GM21360 (cell line): ENCODE measurements at regions not wholly inside any gene's neighbourhood (a gene's known extent, or its start where the extent isn't known, plus 50 kb on each side); places are given as distances from the start of the nearest gene placed in this dataset.
A peak's percentile ranks its signal among the peaks of the same experiment; 100 is the strongest.
"Not testable (repeated sequence)": the region's sequence is repeated elsewhere in the genome, so short reads cannot be mapped to it uniquely, and the experiment has no call there.

Experiments used
- ATAC-seq: cut with Tn5 transposase; IDR thresholded peaks from one replicate; pipeline ENCODE4 v1.9.1; 2021; ENCODE audit warnings: mild to moderate bottlenecking, moderate library complexity; ENCODE audit not compliant: unreplicated experiment

- no peak for ATAC-seq
These were observed 256.3 kb upstream of the ADGRL4 start for GRCh38 chr1:79262745-79263258.

DNA sequence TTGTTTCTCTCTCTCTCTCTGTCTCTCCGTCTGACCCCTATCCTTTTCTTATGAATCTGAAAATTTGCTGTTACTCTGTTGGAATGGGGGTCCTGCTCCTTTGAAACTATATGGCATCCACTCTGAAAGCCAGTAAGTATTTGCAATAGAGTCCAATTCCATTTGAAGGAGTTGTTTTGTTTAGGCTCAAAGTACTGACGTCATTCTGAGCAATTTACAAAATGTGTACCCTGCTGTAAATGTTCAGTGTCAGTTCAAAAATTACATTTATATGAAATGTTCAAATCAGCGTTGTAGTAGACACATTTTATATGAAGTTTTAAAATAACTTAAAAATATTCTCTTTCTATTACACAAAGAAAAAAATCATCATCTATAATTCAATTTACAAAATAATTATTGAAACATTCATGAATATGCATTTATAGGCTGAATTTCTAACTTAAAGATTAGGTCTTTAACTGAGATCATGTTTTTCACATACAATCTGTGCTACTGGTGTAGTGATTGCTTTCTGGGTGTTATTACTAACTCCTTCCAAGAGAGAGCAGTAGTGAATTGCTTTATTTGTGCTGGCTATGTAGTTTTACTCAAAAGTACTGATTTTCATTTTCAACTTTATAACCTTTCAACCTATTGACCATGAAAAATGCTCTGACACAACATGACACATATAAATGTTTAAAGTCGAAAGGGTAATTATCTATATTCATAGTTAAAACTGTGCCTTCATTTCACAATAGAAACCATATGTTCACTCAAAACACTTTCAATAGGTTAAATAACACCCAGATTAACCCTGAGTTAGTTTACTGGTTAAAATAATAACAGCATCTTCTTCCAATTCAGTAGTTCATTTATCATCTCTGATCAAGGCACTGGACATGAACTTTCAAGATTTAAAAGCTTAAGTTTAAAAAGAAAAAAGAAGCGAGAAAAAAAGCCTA is 253.1 kb upstream of the ADGRL4 start:
- ATAC-seq, result peak; percentile 71

GRCh38 chr1:79255421-79255820 is 248.9 kb upstream of the ADGRL4 start:
- ATAC-seq, result no peak

- ATAC-seq, result no peak
These were observed 246.1 kb upstream of the ADGRL4 start for GRCh38 chr1:79252598-79252997.

- no peak for ATAC-seq
These were observed 233.3 kb upstream of the ADGRL4 start for GRCh38 chr1:79239840-79240239.

- no peak for ATAC-seq
These were observed 228.9 kb upstream of the ADGRL4 start for GRCh38 chr1:79235301-79236002.

- ATAC-seq, result no peak
These were observed 226.3 kb upstream of the ADGRL4 start for GRCh38 chr1:79232818-79233217.

DNA sequence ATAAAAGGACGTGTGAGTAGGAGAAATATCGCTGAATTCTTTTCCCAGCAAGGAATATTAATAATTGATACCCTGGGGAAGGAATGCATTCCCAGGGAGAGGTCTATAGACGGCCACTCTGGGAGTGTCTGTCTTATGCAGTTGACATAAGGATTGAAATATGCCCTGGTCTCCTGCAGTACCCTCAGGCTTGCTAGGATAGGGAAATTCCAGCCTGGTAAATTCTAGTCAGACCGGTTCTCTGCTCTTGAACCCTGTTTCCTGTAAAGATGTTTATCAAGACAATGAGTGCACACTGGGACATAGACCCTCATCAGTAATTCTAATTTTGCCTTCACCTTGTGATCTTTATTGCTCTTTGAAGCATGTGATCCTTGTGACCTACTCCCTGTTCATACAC is 224.2 kb upstream of the ADGRL4 start:
- not testable (repeated sequence) for ATAC-seq

GRCh38 chr1:79226963-79227362 is 220.4 kb upstream of the ADGRL4 start:
- no peak for ATAC-seq

DNA sequence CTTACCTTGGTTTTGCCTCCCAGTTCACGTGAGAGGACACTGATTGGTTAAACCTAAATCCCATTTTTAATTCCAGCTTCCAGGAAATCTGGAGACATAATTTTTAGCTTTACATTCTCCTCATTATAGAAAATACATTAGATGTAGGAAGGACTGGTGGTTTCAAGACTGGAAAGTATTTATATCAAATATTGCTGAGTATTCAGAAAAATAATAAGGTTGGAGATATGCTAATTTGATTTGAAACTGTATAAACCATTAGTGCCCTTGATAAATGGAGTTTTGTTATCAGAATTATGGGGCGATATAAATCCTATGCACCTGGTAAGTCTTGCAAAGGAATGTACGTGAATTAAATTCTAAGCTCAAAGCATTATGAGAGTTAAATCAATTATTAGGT is 218.0 kb upstream of the ADGRL4 start:
- ATAC-seq, result no peak

GRCh38 chr1:79220509-79220908 is 214.0 kb upstream of the ADGRL4 start:
- no peak for ATAC-seq

- ATAC-seq, result no peak
These were observed 208.8 kb upstream of the ADGRL4 start for GRCh38 chr1:79215311-79215710.

DNA sequence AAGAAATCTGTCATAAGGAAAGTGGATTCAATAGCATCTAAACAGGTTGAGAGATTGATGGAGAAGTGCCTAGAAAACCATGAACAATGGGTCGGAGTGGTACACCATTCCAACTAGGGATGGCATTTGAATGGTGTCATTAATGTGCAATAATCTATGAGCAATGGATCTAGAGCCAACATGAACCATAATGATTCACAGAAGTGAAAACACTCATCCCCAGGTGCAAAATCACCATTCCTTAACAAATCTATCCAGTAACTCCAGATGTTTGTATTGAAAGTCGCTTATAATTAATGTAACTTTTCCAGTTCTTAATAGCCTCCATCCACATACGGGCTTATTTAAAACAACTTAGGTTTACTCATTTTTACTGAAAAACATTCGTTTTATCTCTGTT is 201.3 kb upstream of the ADGRL4 start:
- no peak for ATAC-seq

- no peak for ATAC-seq
These were observed 200.8 kb upstream of the ADGRL4 start for GRCh38 chr1:79207331-79207730.

DNA sequence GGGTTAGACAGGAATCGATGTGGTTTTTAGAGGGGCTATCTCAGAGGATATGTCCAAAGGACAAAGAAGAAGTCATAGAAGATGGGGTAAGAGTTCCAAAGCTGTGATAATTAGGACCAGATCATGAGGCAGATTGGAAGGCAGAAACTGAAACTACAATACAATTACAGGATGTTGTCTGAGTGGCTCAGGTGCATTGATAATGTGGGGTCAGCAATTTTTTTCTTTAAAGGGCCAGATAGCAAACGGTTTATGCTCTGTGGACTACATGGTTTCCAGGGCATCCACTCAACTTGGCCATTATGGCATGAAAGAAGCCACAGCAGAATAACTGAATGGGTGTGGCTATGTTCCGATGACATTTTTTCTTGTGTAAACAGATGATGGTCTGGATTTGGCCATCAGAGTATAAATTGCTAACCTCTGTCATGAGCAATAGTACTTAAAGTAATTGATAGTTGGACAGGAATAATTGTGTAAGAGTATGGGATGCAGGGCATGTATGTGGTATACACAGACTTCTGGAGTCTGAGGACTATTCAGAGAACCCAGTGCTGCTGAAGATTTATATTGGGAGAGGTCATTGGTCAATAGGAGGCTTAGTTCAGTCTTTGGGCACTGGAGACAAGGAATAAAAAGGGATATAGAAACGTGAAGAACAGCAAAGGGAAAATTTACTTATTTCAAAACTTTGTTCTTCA is 198.4 kb upstream of the ADGRL4 start:
- no peak for ATAC-seq

DNA sequence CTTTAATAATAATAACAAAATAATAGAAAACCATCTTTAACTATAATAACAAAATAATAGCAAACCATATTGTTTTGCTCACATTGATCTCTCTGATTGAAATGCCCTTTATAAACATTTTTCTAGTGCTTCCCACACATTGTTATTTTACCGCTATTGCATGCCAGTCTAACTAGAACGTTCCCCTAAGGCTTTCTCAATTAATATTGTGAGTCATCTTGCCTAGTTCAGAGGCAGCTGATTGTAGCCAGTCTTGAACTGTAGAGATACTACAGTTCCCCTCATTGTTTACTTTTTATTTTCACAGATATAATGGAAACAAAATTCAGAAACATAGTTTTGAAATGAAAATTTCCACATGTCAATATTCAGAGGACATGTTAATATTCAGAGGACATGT is 192.3 kb upstream of the ADGRL4 start:
- ATAC-seq, result no peak

DNA sequence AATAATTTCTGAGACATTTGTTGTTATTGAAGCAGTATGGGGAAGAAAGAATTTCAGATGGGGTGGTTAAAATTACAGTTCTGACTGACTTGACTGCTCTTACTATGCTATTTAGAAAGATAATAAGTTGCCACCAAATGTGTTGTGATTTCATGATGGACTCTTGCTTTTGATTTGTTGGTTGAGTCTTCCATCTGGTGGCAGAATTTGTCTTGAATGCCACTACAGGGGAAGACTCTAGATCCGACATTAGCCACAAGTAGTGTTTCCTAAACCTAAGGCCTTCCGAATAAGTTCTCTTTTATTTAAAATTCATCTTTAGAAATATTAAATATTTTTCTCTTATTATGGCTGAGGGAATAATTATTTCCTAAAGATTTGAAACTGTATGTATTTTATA is 190.9 kb upstream of the ADGRL4 start:
- no peak for ATAC-seq

GRCh38 chr1:79196211-79196610 is 189.7 kb upstream of the ADGRL4 start:
- ATAC-seq, result no peak

GRCh38 chr1:79193211-79194079 is 186.9 kb upstream of the ADGRL4 start:
- ATAC-seq, result peak; percentile 69

DNA sequence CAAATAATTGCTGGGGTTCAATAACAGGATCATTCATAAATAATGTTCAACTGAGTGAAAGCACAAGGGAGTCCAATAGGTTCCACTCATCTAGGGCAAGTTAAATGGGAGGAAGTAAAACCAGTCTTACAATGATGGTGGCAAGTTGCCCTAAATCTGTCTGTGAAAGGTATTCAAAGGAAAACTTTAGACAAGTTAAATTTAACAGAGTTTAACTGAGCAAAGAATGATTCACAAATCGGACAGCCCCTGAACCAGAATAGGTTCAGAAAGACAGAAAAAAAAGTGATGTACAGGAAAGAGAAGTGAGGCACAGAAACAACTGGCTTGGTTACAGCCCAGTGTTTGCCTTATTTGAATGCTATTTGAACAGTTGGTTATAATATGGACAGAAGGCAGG is 183.5 kb upstream of the ADGRL4 start:
- ATAC-seq, result no peak
